Gastroesophageal sphincter (tissue), 3 donors: ENCODE measurements at regions not wholly inside any gene's neighbourhood (a gene's known extent, or its start where the extent isn't known, plus 50 kb on each side); places are given as distances from the start of the nearest gene placed in this dataset.

Experiments
- CTCF ChIP-seq, 4 experiments: fragments of 200-600 bp in 2 of 4; fragments of 450-650 bp in 2 of 4; sonication (generic) in 1 of 4; IDR thresholded peaks; one replicate each; pipeline ENCODE4 v1.5.1; 2017 to 2019; ENCODE audit warnings: antibody characterized with exemption in 4 of 4, mild to moderate bottlenecking in 2 of 4, moderate library complexity in 2 of 4
- EP300 ChIP-seq: sonication (generic); formaldehyde crosslinking; IDR thresholded peaks from one replicate; pipeline ENCODE4 v1.6.1; 2017; ENCODE audit warnings: antibody characterized with exemption, mild to moderate bottlenecking
- POLR2A ChIP-seq, 2 donors: fragments of 450-650 bp; IDR thresholded peaks; one replicate each; pipeline ENCODE4 v1.6.1; 2017; ENCODE audit warnings: antibody characterized with exemption in 2 of 2, mild to moderate bottlenecking in 2 of 2, moderate library complexity in 1 of 2

DNA sequence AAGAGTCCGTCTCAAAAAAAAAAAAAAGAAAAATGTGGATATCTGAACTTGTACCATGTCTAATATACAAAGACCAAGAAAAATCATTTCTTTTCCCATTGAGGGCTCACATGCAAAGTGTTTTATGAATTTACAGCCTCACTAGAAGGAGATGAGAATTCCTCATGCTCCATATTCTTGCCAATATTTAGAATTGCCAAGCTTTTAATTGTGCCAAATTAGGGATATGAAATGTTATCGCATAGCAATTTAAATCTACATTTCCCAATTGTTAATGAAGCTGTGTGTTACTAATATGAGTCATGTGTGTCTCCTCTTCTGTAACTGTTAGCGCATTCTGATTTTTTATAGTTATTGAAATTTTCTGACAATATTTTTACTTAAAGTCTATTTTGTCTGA, 63.0 kb upstream of the CRYM start:
- no peak for TF ChIP-seq CTCF (IDR thresholded peaks at IDR 0.05)
- no peak for TF ChIP-seq POLR2A (IDR thresholded peaks at IDR 0.05)
- no peak for TF ChIP-seq EP300
